ENCODE measurements at regions not wholly inside any gene's neighbourhood (a gene's known extent, or its start where the extent isn't known, plus 50 kb on each side); places are given as distances from the start of the nearest gene placed in this dataset.

GRCh38 chr2:173611121-173611520, 256.4 kb downstream of the CDCA7 start:
- Histone ChIP-seq H3K4me3 (no peak overlapping the region), H3K4me1 (no peaks in the 10 kb centered on the region), H3K9me3 (no peaks in the 10 kb centered on the region), H3K27ac (no peak overlapping the region), H3K36me3 (no peaks in the 10 kb centered on the region), H3K27me3 (peaks cover 0 to 11% (median 0%) of the 10 kb centered on the region in 9 donors)
- intact Hi-C loops (cut with DNase I) = no loop called here
- WGBS, 4 donors = 85 to 92% (median 90%) methylated on average over 5 of the region's 5 CpGs
- DNase-seq (no peak), ATAC-seq (no peak)
- TF ChIP-seq POLR2A (IDR thresholded peaks at IDR 0.05) (no peak), CTCF (IDR thresholded peaks at IDR 0.05) (no peak)

GRCh38 chr2:173612354-173612753, 257.7 kb downstream of the CDCA7 start:
- H3K36me3 ChIP-seq = no peaks in the 10 kb centered on the region
- H3K27ac ChIP-seq = no peak overlapping the region
- TF ChIP-seq CTCF (IDR thresholded peaks at IDR 0.05) = no peak
- TF ChIP-seq POLR2A (IDR thresholded peaks at IDR 0.05) = no peak
- peaks cover 0 to 9% (median 0%) of the 10 kb centered on the region in 12 donors for H3K9me3 ChIP-seq
- no peaks in the 10 kb centered on the region for H3K4me1 ChIP-seq
- ATAC-seq = no peak
- H3K4me3 ChIP-seq = no peak overlapping the region
- peaks cover 0 to 11% (median 0%) of the 10 kb centered on the region in 9 donors for H3K27me3 ChIP-seq
- 70 to 80% (median 77%) methylated on average over 3 of the region's 3 CpGs for WGBS, 4 donors
- intact Hi-C loops (cut with DNase I) = no loop called here
- DNase-seq = no peak

DNA sequence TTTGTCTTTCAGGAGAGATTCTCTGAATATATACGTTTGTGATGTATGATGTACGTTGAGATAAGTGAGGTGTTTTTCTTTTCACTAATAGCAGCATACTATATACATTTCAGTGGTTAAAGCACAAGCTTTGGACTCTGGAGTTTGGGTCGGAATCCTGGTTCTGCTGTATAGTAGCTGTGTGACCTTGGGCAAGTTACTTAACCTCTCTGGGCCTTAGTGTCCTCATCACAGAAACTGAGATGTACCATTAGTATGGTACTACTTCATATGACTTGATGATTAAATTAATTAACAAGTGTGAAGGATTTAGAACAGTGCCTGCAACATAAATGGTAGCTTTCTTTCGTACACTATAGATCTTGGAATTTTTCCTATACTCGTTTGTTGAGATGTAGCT, 258.7 kb downstream of the CDCA7 start:
- Histone ChIP-seq H3K36me3 (no peaks in the 10 kb centered on the region), H3K27ac (no peak overlapping the region), H3K27me3 (peaks cover 0 to 11% (median 0%) of the 10 kb centered on the region in 9 donors), H3K4me1 (no peaks in the 10 kb centered on the region), H3K4me3 (no peak overlapping the region), H3K9me3 (peaks cover 0 to 9% (median 0%) of the 10 kb centered on the region in 12 donors)
- TF ChIP-seq POLR2A (IDR thresholded peaks at IDR 0.05) = no peak
- TF ChIP-seq CTCF (IDR thresholded peaks at IDR 0.05) = no peak
- ATAC-seq (no peak), DNase-seq (no peak)
- intact Hi-C loops (cut with DNase I) = no loop called here
- 79 to 91% (median 82%) methylated on average over 5 of the region's 5 CpGs for WGBS, 4 donors

- DNase-seq (no peak), ATAC-seq (no peak)
- 79 to 88% (median 85%) methylated on average over 5 of the region's 5 CpGs for WGBS, 4 donors
Observed at GRCh38 chr2:173614265-173614930, 259.7 kb downstream of the CDCA7 start.

More at GRCh38 chr2:173614265-173614930, 259.7 kb downstream of the CDCA7 start:
- Histone ChIP-seq H3K36me3 (no peaks in the 10 kb centered on the region), H3K4me1 (no peaks in the 10 kb centered on the region), H3K4me3 (no peak overlapping the region), H3K27me3 (peaks cover 0 to 11% (median 0%) of the 10 kb centered on the region in 9 donors), H3K27ac (no peak overlapping the region), H3K9me3 (peaks cover 0 to 9% (median 0%) of the 10 kb centered on the region in 12 donors)
- TF ChIP-seq POLR2A (IDR thresholded peaks at IDR 0.05) = no peak
- no peak for TF ChIP-seq CTCF (IDR thresholded peaks at IDR 0.05)
- intact Hi-C loops (cut with DNase I) = no loop called here
